ENCODE measurements at regions not wholly inside any gene's neighbourhood (a gene's known extent, or its start where the extent isn't known, plus 50 kb on each side); places are given as distances from the start of the nearest gene placed in this dataset.

DNA sequence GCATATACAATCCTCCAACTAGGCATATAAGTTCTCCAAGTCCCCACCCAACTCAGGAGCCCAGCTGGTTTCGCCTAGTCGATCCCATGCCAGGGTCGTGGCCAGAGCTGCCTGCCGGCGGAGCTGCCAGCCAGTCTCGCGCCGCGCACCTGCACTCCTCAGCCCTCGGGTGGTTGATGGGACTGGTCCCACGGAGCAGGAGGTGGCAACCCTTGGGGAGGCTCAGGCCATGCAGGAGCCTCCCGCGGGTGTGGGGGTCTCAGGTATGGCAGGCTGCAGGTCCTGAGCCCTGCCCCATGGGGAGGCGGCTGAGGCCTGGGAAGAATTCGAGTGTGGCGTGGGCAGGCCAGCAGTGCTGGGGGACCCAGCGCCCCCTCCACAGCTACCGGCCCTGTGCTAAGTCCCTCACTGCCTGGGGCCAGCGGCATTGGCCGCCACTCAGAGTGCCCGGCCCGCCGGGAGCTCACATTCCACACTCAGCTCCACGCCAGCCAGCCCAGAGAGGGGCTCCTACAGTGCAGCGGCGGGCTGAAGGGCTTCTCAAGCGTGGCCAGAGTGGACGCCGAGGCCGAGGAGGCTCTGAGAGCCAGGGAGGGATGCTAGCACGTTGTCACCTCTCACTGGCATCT lies 1086.4 kb upstream of the PCDH10 start:
- no peak overlapping the region for H3K27ac ChIP-seq (ENCODE audit: low read depth in 1 of 2, low read length in 2 of 2)
- TF ChIP-seq YY1 (IDR thresholded peaks at IDR 0.05) (no peak), JUND (IDR thresholded peaks at IDR 0.05) (no peak), EGR1 (IDR thresholded peaks at IDR 0.05; ENCODE audit: low read depth in 2 of 2) (no peak), TAF1 (conservative IDR thresholded peaks at IDR 0.05) (no peak), RXRA (IDR thresholded peaks at IDR 0.05) (no peak), RAD21 (IDR thresholded peaks at IDR 0.05) (no peak), NR2F2 (IDR thresholded peaks at IDR 0.05) (no peak), FOXA2 (IDR thresholded peaks at IDR 0.05) (no peak), HNF4G (IDR thresholded peaks at IDR 0.05) (no peak), HNF4A (conservative IDR thresholded peaks at IDR 0.05) (no peak), SP1 (IDR thresholded peaks at IDR 0.05) (no peak), FOXA1 (IDR thresholded peaks at IDR 0.05) (no peak), GABPA (IDR thresholded peaks at IDR 0.05 in 1 of 2, conservative IDR thresholded peaks at IDR 0.05 in 1 of 2) (no peak)
- TF ChIP-seq, protein P1, sequence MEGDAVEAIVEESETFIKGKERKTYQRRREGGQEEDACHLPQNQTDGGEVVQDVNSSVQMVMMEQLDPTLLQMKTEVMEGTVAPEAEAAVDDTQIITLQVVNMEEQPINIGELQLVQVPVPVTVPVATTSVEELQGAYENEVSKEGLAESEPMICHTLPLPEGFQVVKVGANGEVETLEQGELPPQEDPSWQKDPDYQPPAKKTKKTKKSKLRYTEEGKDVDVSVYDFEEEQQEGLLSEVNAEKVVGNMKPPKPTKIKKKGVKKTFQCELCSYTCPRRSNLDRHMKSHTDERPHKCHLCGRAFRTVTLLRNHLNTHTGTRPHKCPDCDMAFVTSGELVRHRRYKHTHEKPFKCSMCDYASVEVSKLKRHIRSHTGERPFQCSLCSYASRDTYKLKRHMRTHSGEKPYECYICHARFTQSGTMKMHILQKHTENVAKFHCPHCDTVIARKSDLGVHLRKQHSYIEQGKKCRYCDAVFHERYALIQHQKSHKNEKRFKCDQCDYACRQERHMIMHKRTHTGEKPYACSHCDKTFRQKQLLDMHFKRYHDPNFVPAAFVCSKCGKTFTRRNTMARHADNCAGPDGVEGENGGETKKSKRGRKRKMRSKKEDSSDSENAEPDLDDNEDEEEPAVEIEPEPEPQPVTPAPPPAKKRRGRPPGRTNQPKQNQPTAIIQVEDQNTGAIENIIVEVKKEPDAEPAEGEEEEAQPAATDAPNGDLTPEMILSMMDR (IDR thresholded peaks at IDR 0.05; ENCODE audit: low read depth, low read length, missing input control): no peak
- TF ChIP-seq, protein P2, sequence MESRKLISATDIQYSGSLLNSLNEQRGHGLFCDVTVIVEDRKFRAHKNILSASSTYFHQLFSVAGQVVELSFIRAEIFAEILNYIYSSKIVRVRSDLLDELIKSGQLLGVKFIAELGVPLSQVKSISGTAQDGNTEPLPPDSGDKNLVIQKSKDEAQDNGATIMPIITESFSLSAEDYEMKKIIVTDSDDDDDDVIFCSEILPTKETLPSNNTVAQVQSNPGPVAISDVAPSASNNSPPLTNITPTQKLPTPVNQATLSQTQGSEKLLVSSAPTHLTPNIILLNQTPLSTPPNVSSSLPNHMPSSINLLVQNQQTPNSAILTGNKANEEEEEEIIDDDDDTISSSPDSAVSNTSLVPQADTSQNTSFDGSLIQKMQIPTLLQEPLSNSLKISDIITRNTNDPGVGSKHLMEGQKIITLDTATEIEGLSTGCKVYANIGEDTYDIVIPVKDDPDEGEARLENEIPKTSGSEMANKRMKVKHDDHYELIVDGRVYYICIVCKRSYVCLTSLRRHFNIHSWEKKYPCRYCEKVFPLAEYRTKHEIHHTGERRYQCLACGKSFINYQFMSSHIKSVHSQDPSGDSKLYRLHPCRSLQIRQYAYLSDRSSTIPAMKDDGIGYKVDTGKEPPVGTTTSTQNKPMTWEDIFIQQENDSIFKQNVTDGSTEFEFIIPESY (IDR thresholded peaks at IDR 0.05): no peak
- TF ChIP-seq, protein P3, sequence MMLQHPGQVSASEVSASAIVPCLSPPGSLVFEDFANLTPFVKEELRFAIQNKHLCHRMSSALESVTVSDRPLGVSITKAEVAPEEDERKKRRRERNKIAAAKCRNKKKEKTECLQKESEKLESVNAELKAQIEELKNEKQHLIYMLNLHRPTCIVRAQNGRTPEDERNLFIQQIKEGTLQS (IDR thresholded peaks at IDR 0.05): no peak
- TF ChIP-seq, protein P4, sequence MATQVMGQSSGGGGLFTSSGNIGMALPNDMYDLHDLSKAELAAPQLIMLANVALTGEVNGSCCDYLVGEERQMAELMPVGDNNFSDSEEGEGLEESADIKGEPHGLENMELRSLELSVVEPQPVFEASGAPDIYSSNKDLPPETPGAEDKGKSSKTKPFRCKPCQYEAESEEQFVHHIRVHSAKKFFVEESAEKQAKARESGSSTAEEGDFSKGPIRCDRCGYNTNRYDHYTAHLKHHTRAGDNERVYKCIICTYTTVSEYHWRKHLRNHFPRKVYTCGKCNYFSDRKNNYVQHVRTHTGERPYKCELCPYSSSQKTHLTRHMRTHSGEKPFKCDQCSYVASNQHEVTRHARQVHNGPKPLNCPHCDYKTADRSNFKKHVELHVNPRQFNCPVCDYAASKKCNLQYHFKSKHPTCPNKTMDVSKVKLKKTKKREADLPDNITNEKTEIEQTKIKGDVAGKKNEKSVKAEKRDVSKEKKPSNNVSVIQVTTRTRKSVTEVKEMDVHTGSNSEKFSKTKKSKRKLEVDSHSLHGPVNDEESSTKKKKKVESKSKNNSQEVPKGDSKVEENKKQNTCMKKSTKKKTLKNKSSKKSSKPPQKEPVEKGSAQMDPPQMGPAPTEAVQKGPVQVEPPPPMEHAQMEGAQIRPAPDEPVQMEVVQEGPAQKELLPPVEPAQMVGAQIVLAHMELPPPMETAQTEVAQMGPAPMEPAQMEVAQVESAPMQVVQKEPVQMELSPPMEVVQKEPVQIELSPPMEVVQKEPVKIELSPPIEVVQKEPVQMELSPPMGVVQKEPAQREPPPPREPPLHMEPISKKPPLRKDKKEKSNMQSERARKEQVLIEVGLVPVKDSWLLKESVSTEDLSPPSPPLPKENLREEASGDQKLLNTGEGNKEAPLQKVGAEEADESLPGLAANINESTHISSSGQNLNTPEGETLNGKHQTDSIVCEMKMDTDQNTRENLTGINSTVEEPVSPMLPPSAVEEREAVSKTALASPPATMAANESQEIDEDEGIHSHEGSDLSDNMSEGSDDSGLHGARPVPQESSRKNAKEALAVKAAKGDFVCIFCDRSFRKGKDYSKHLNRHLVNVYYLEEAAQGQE (IDR thresholded peaks at IDR 0.05): no peak
- H3K4me1 ChIP-seq (ENCODE audit: control insufficient read depth in 4 of 4, insufficient read depth in 4 of 4, low read length in 3 of 4): no peaks in the 10 kb centered on the region
- no peaks in the 10 kb centered on the region for H3K27me3 ChIP-seq (ENCODE audit: control insufficient read depth in 4 of 4, insufficient read depth in 4 of 4, low read length in 3 of 4)
- no peak overlapping the region for H3K4me3 ChIP-seq (ENCODE audit: low read depth in 1 of 3, low read length in 3 of 3)
- peaks cover 0 to 6% (median under 1%) of the 10 kb centered on the region in 4 donors for H3K9me3 ChIP-seq (ENCODE audit: control insufficient read depth in 4 of 4, low read length in 3 of 4)
- no peak for DNase-seq (ENCODE audit: low spot score)
- no peaks in the 10 kb centered on the region for H3K36me3 ChIP-seq (ENCODE audit: control insufficient read depth in 4 of 4, insufficient read depth in 3 of 4, low read depth in 1 of 4, low read length in 3 of 4)
- H3K9ac ChIP-seq (ENCODE audit: low read depth in 1 of 2, low read length in 2 of 2): no peak overlapping the region
- WGBS: 90% methylated on average over 31 of the region's 31 CpGs

Measured in liver (tissue), 8 donors.